HCT116 (cell line): ENCODE measurements at regions not wholly inside any gene's neighbourhood (a gene's known extent, or its start where the extent isn't known, plus 50 kb on each side); places are given as distances from the start of the nearest gene placed in this dataset.

ENCODE experiments used
- ATAC-seq: fragments of 200-7000 bp; cut with Tn5 transposase; 2 replicates; pipeline ENCODE4 v1.9.1; 2020; ENCODE audit warnings: mild to moderate bottlenecking, moderate library complexity
- BruUV-seq: library from RNA; stranded (reverse); fragments of 400-500 nt; replicated peaks from 2 replicates; lab custom pipeline; 2021; lab: Mats Ljungman, UMichigan
- CTCF ChIA-PET: fragments of 300-600 bp; sonication (Branson Sonifier 250); formaldehyde crosslinking; loops from one replicate; lab custom pipeline; 2021; ENCODE audit warnings: antibody characterized with exemption; lab: Charles Lee
- POLR2A ChIA-PET: fragments of 300-600, 350-600 bp; sonication (Branson Sonifier 250); formaldehyde crosslinking; loops from one replicate; lab custom pipeline; 2021; ENCODE audit warnings: antibody characterized with exemption; lab: Charles Lee
- RAD21 ChIA-PET, 2 experiments: fragments of 300-600 bp; sonication (Branson Sonifier 250); formaldehyde crosslinking; loops; one replicate each; lab custom pipeline; 2023; ENCODE audit warnings: low total read pairs in 2 of 2; ENCODE audit not compliant: uncharacterized antibody in 2 of 2, unreplicated experiment in 2 of 2, low non-redundant PET in 1 of 2; lab: Charles Lee
- DNase-seq: peaks from one replicate; pipeline ENCODE4 v3.0.0-alpha.2; 2010; ENCODE audit warnings: low read depth, low spot score
- H2AFZ ChIP-seq: fragments of 200-600 bp; shearing (Covaris generic), sonication (generic); 2 replicates; pipeline ENCODE4 v1.6.1; 2017; ENCODE audit warnings: low read depth, mixed run types, mixed read lengths, antibody characterized with exemption, low read length; ENCODE audit not compliant: poor library complexity, severe bottlenecking
- H3K27ac ChIP-seq: 2 replicates; pipeline ENCODE4 v1.5.1; 2012; ENCODE audit warnings: low read depth, low read length
- H3K27me3 ChIP-seq: fragments of 200-600 bp; sonication (generic); 2 replicates; pipeline ENCODE4 v1.6.1; 2016; ENCODE audit warnings: mixed run types, low read length, mixed read lengths; ENCODE audit not compliant: insufficient read depth
- H3K36me3 ChIP-seq, 2 experiments: fragments of 200-500 bp in 1 of 2; fragments of 200-600 bp in 1 of 2; sonication (Bioruptor generic) in 1 of 2; sonication (generic) in 1 of 2; 2 replicates each; pipeline versions ENCODE4 v1.5.1 to v1.6.1; 2014 to 2016; ENCODE audit warnings: low read length in 2 of 2, inconsistent platforms in 1 of 2, mixed read lengths in 1 of 2, mixed run types in 1 of 2; ENCODE audit not compliant: insufficient read depth in 2 of 2, control insufficient read depth in 1 of 2
- H3K4me1 ChIP-seq, 2 experiments: fragments of 200-600 bp in 1 of 2; sonication (generic) in 1 of 2; 2 replicates each; pipeline versions ENCODE4 v1.5.1 to v1.6.1; 2012 to 2017; ENCODE audit warnings: low read length in 2 of 2, inconsistent platforms in 1 of 2, mild to moderate bottlenecking in 1 of 2, mixed read lengths in 1 of 2, mixed run types in 1 of 2, moderate library complexity in 1 of 2; ENCODE audit not compliant: insufficient read depth in 2 of 2, control insufficient read depth in 1 of 2
- H3K4me2 ChIP-seq: fragments of 200-600 bp; sonication (generic); 2 replicates; pipeline ENCODE4 v1.6.1; 2017; ENCODE audit warnings: mixed run types, low read length, mixed read lengths
- H3K4me3 ChIP-seq, 2 experiments: fragments of 200-600 bp in 1 of 2; sonication (generic) in 1 of 2; replicated peaks in 1 of 2; 2 replicates each; pipeline ENCODE4 v1.5.1; 2011 to 2016; ENCODE audit warnings: low read length in 2 of 2, control low read depth in 1 of 2, low read depth in 1 of 2, mild to moderate bottlenecking in 1 of 2, mixed read lengths in 1 of 2, mixed run types in 1 of 2
- H3K79me2 ChIP-seq: fragments of 200-600 bp; sonication (generic); 2 replicates; pipeline ENCODE4 v1.6.1; 2017; ENCODE audit warnings: mild to moderate bottlenecking, mixed run types, low read length, moderate library complexity, mixed read lengths; ENCODE audit not compliant: insufficient read depth
- H3K9ac ChIP-seq: fragments of 200-600 bp; sonication (generic); 2 replicates; pipeline ENCODE4 v1.6.1; 2016; ENCODE audit warnings: low read length, mixed read lengths
- H3K9me2 ChIP-seq: fragments of 200-600 bp; sonication (generic), shearing (Covaris generic); 2 replicates; pipeline ENCODE4 v1.6.1; 2017; ENCODE audit warnings: mixed run types, mild to moderate bottlenecking, moderate library complexity; ENCODE audit not compliant: insufficient read depth
- H3K9me3 ChIP-seq, 2 experiments: fragments of 200-500 bp in 1 of 2; fragments of 200-600 bp in 1 of 2; sonication (Bioruptor generic) in 1 of 2; sonication (generic) in 1 of 2; 2 replicates each; pipeline ENCODE4 v1.6.1; 2014 to 2017; ENCODE audit warnings: low read length in 2 of 2, mixed read lengths in 2 of 2, inconsistent platforms in 1 of 2, low read depth in 1 of 2, mild to moderate bottlenecking in 1 of 2, mixed run types in 1 of 2, moderate library complexity in 1 of 2; ENCODE audit not compliant: control insufficient read depth in 1 of 2, insufficient read depth in 1 of 2
- H4K20me1 ChIP-seq: fragments of 200-600 bp; sonication (generic), shearing (Covaris generic); 2 replicates; pipeline ENCODE4 v1.6.1; 2017; ENCODE audit warnings: mixed run types, mild to moderate bottlenecking, moderate library complexity; ENCODE audit not compliant: insufficient read depth
- CTCF ChIP-seq, 3 experiments: fragments of 200-600 bp in 1 of 3; sonication (generic) in 1 of 3; IDR thresholded peaks in 2 of 3; conservative IDR thresholded peaks in 1 of 3; 2 replicates each; pipeline ENCODE4 v1.5.1; 2012 to 2017; ENCODE audit warnings: low read depth in 2 of 3, low read length in 2 of 3, antibody characterized with exemption in 1 of 3, borderline replicate concordance in 1 of 3, control low read depth in 1 of 3, mild to moderate bottlenecking in 1 of 3, mixed read lengths in 1 of 3, mixed run types in 1 of 3, moderate library complexity in 1 of 3; ENCODE audit not compliant: insufficient read depth in 1 of 3
- EGR1 ChIP-seq: IDR thresholded peaks from 2 replicates; pipeline ENCODE4 v1.6.1; 2012; ENCODE audit warnings: low read depth
- EZH2phosphoT487 ChIP-seq: fragments of 200-600 bp; IDR thresholded peaks from 2 replicates; pipeline ENCODE4 v1.6.1; 2018; ENCODE audit warnings: antibody characterized with exemption, borderline replicate concordance
- POLR2A ChIP-seq: IDR thresholded peaks from 2 replicates; pipeline ENCODE4 v1.7.0; 2011; ENCODE audit warnings: borderline replicate concordance; ENCODE audit not compliant: insufficient read depth, insufficient read length; ENCODE audit errors: extremely low read depth
- RAD21 ChIP-seq: IDR thresholded peaks from 2 replicates; pipeline ENCODE4 v1.6.1; 2012; ENCODE audit warnings: low read depth, mild to moderate bottlenecking
- REST ChIP-seq: IDR thresholded peaks from 2 replicates; pipeline ENCODE4 v1.6.1; 2012; ENCODE audit warnings: low read depth
- SIN3A ChIP-seq: IDR thresholded peaks from 2 replicates; pipeline ENCODE4 v1.6.1; 2012; ENCODE audit warnings: low read depth
- SP1 ChIP-seq: IDR thresholded peaks from 2 replicates; pipeline ENCODE4 v1.6.1; 2012; ENCODE audit warnings: low read depth
- ZBTB33 ChIP-seq: IDR thresholded peaks from 2 replicates; pipeline ENCODE4 v1.6.1; 2011; ENCODE audit warnings: mild to moderate bottlenecking, low read length, moderate library complexity; ENCODE audit not compliant: insufficient replicate concordance; ENCODE audit errors: extremely low read depth
- intact Hi-C: fragments of 100-400 bp; cut with micrococcal nuclease; formaldehyde crosslinking; loops from 2 replicates; pipeline ENCODE4 v1.10.0; 2022

- H3K4me1 ChIP-seq, result no peaks in the 10 kb centered on the region
- POLR2A ChIA-PET, result no interaction called here
- peak; percentile 82 for ATAC-seq
- no peak overlapping the region for H3K4me3 ChIP-seq
- H3K9ac ChIP-seq, result no peak overlapping the region
- no peak overlapping the region for H2AFZ ChIP-seq
- no peak overlapping the region for H3K27ac ChIP-seq
- H3K27me3 ChIP-seq, result no peaks in the 10 kb centered on the region
- no peaks in the 10 kb centered on the region for H3K79me2 ChIP-seq
- CTCF ChIA-PET, result interaction anchor here (1.4 kb wide), 1 partner anchor 9 kb away, joined by 6 read pairs; no protein-coding TSS in a partner anchor
- RAD21 ChIA-PET, result no interaction called here
- H3K9me2 ChIP-seq, result no peaks in the 10 kb centered on the region
- intact Hi-C loops, result no loop called here
- BruUV-seq, result no TSS peak
- H3K36me3 ChIP-seq, result no peaks in the 10 kb centered on the region
- H3K9me3 ChIP-seq, result no peaks in the 10 kb centered on the region
- H3K4me2 ChIP-seq, result no peak overlapping the region
- no peaks in the 10 kb centered on the region for H4K20me1 ChIP-seq
- DNase-seq, result no peak
- no peak for TF ChIP-seq SIN3A
- TF ChIP-seq RAD21, result peak; percentile 30; the same call in 1 of the 2 replicates
- no peak for TF ChIP-seq SP1
- TF ChIP-seq POLR2A, result no peak
- TF ChIP-seq EGR1, result no peak
- no peak for TF ChIP-seq ZBTB33
- no peak for TF ChIP-seq REST
- TF ChIP-seq CTCF (IDR thresholded peaks at IDR 0.05 in 2 of 3, conservative IDR thresholded peaks at IDR 0.05 in 1 of 3; ENCODE audit: borderline replicate concordance in 1 of 3, insufficient read depth in 1 of 3, low read depth in 2 of 3, low read length in 2 of 3), result peak in 2 of 3 experiments; percentile 37 to 49; a peak in 3 of 6 replicates
- TF ChIP-seq EZH2phosphoT487, result no peak
- TF ChIP-seq, all 23 proteins: peak for 2
These were observed 382.4 kb downstream of the TRAM1L1 start for GRCh38 chr4:116702949-116703348.
